GM12878 (cell line): ENCODE measurements at regions not wholly inside any gene's neighbourhood (a gene's known extent, or its start where the extent isn't known, plus 50 kb on each side); places are given as distances from the start of the nearest gene placed in this dataset.

Source experiments
- ATAC-seq: fragments of 200-7000 bp; cut with Tn5 transposase; 3 replicates; pipeline ENCODE4 v1.9.1; 2020; ENCODE audit warnings: mild to moderate bottlenecking, moderate library complexity
- BruUV-seq: library from RNA; stranded (reverse); fragments of 400-500 nt; replicated peaks from 2 replicates; lab custom pipeline; 2021; lab: Mats Ljungman, UMichigan
- CTCF ChIA-PET: fragments of 300-600 bp; sonication (Branson Sonifier 250); formaldehyde crosslinking; extraction: SDS; loops from one replicate; lab custom pipeline; 2021; ENCODE audit warnings: inconsistent platforms; lab: Yijun Ruan, JAX
- POLR2A ChIA-PET: fragments of 350-600 bp; formaldehyde crosslinking; extraction: SDS; loops from one replicate; lab custom pipeline; 2021; ENCODE audit warnings: inconsistent platforms; lab: Charles Lee
- RAD21 ChIA-PET: fragments of 300-600 bp; sonication (Branson Sonifier 250); formaldehyde crosslinking; loops from one replicate; lab custom pipeline; 2023; ENCODE audit warnings: antibody characterized with exemption; ENCODE audit not compliant: unreplicated experiment; lab: Charles Lee
- SMC1A ChIA-PET: fragments of 300-600 bp; sonication (Branson Sonifier 250); formaldehyde crosslinking; loops from one replicate; lab custom pipeline; 2023; ENCODE audit not compliant: unreplicated experiment, uncharacterized antibody; lab: Charles Lee
- DNase-seq: peaks from one replicate; pipeline ENCODE4 v3.0.0-alpha.2; 2011; ENCODE audit warnings: low read depth, low spot score
- FAIRE-seq: peaks from 3 replicates; lab custom pipeline; 2011; peaks lifted over from hg19 to GRCh38; lab: Jason Lieb, UNC
- H2AFZ ChIP-seq: 2 replicates; pipeline ENCODE4 v1.6.0; 2011; ENCODE audit warnings: low read depth, low read length, control low read depth; ENCODE audit not compliant: control insufficient read depth
- H3K27ac ChIP-seq: 2 replicates; pipeline ENCODE4 v1.5.1; 2011; ENCODE audit warnings: control low read depth; ENCODE audit not compliant: control insufficient read depth, insufficient read depth
- H3K27me3 ChIP-seq, 2 experiments: replicated peaks in 1 of 2; 2 replicates each; pipeline versions ENCODE4 v1.6.0 to v1.6.1; 2011; ENCODE audit warnings: low read length in 1 of 2; ENCODE audit not compliant: control insufficient read depth in 2 of 2, insufficient read depth in 2 of 2
- H3K36me3 ChIP-seq, 2 experiments: 2 replicates each; pipeline ENCODE4 v1.5.1; 2011; ENCODE audit warnings: low read length in 1 of 2; ENCODE audit not compliant: control insufficient read depth in 2 of 2, insufficient read depth in 2 of 2
- H3K4me1 ChIP-seq: 2 replicates; pipeline ENCODE4 v1.6.1; 2011; ENCODE audit warnings: mild to moderate bottlenecking, low read length, moderate library complexity, mixed read lengths; ENCODE audit not compliant: control insufficient read depth, insufficient read depth
- H3K4me2 ChIP-seq: 2 replicates; pipeline ENCODE4 v1.6.0; 2011; ENCODE audit warnings: control low read depth; ENCODE audit not compliant: control insufficient read depth, insufficient read depth
- H3K4me3 ChIP-seq: fragments of 200-600 bp; sonication (generic); 2 replicates; pipeline ENCODE4 v1.5.1; 2016
- H3K79me2 ChIP-seq: 2 replicates; pipeline ENCODE4 v1.6.0; 2011; ENCODE audit warnings: low read length; ENCODE audit not compliant: control insufficient read depth, insufficient read depth
- H3K9ac ChIP-seq: 2 replicates; pipeline ENCODE4 v1.8.0; 2011; ENCODE audit warnings: low read length, control low read depth, mixed read lengths; ENCODE audit not compliant: control insufficient read depth, insufficient read depth
- H3K9me3 ChIP-seq: replicated peaks from 3 replicates; pipeline ENCODE4 v1.5.1; 2011; ENCODE audit warnings: mild to moderate bottlenecking, low read length; ENCODE audit not compliant: control insufficient read depth, insufficient read depth
- H4K20me1 ChIP-seq: 2 replicates; pipeline ENCODE4 v1.6.0; 2011; ENCODE audit not compliant: control insufficient read depth, insufficient read depth
- ATF7 ChIP-seq: fragments of 450-650 bp; IDR thresholded peaks from 2 replicates; pipeline ENCODE4 v1.6.1; 2016; ENCODE audit warnings: low read depth, mild to moderate bottlenecking
- CEBPB ChIP-seq, 2 experiments: fragments of 150-350 bp in 1 of 2; IDR thresholded peaks; 2 replicates each; pipeline ENCODE4 v1.6.1; 2012 to 2014; ENCODE audit warnings: low read depth in 2 of 2, low read length in 2 of 2, borderline replicate concordance in 1 of 2, inconsistent platforms in 1 of 2
- CREB1 ChIP-seq: IDR thresholded peaks from 2 replicates; pipeline ENCODE4 v1.6.1; 2012; ENCODE audit warnings: low read depth, mild to moderate bottlenecking, inconsistent platforms
- ETV6 ChIP-seq, 2 experiments: fragments of 450-650 bp in 1 of 2; IDR thresholded peaks in 1 of 2; conservative IDR thresholded peaks in 1 of 2; 2 replicates each; pipeline ENCODE4 v1.6.1; 2014; ENCODE audit warnings: antibody characterized with exemption in 1 of 2, borderline replicate concordance in 1 of 2, low read depth in 1 of 2, mild to moderate bottlenecking in 1 of 2, moderate library complexity in 1 of 2
- GATAD2B ChIP-seq: fragments of 450-650 bp; conservative IDR thresholded peaks from 2 replicates; pipeline ENCODE4 v1.6.1; 2017; ENCODE audit warnings: low read depth, mild to moderate bottlenecking, moderate library complexity
- HDAC2 ChIP-seq: fragments of 200-600 bp; sonication (generic); IDR thresholded peaks from 2 replicates; pipeline ENCODE4 v1.6.1; 2017
- KLF5 ChIP-seq: fragments of 450-650 bp; IDR thresholded peaks from 2 replicates; pipeline ENCODE4 v1.6.1; 2014; ENCODE audit warnings: mild to moderate bottlenecking; ENCODE audit not compliant: partially characterized antibody
- LARP7 ChIP-seq: fragments of 450-650 bp; IDR thresholded peaks from 2 replicates; pipeline ENCODE4 v1.6.1; 2017; ENCODE audit warnings: mild to moderate bottlenecking
- NRF1 ChIP-seq: conservative IDR thresholded peaks from 2 replicates; pipeline ENCODE4 v1.6.1; 2011; ENCODE audit warnings: mild to moderate bottlenecking, low read depth, low read length, improper control_type of control experiment
- PAX8 ChIP-seq: fragments of 450-650 bp; IDR thresholded peaks from 2 replicates; pipeline ENCODE4 v1.6.1; 2017; ENCODE audit warnings: mild to moderate bottlenecking, moderate library complexity
- POLR2AphosphoS5 ChIP-seq: IDR thresholded peaks from 2 replicates; pipeline ENCODE4 v1.6.1; 2011; ENCODE audit warnings: mild to moderate bottlenecking, low read length, inconsistent platforms
- RAD51 ChIP-seq: fragments of 450-650 bp; IDR thresholded peaks from 2 replicates; pipeline ENCODE4 v1.6.1; 2016; ENCODE audit warnings: moderate library complexity, mild to moderate bottlenecking, inconsistent platforms
- RB1 ChIP-seq: fragments of 450-650 bp; formaldehyde crosslinking; IDR thresholded peaks from 2 replicates; pipeline ENCODE4 v1.6.1; 2017; ENCODE audit warnings: mild to moderate bottlenecking, borderline replicate concordance
- SMAD5 ChIP-seq: IDR thresholded peaks from 2 replicates; pipeline ENCODE4 v1.6.1; 2016; ENCODE audit warnings: antibody characterized with exemption, low read depth
- STAT3 ChIP-seq: IDR thresholded peaks from 2 replicates; pipeline ENCODE4 v1.6.1; 2011; ENCODE audit warnings: low read depth, low read length, improper control_type of control experiment
- TBL1XR1 ChIP-seq: IDR thresholded peaks from 2 replicates; pipeline ENCODE4 v1.6.1; 2012; ENCODE audit warnings: low read depth, low read length, improper control_type of control experiment
- ZZZ3 ChIP-seq: IDR thresholded peaks from 2 replicates; pipeline ENCODE4 v1.6.1; 2011; ENCODE audit warnings: low read depth; ENCODE audit not compliant: control insufficient read depth, insufficient read length
- WGBS: methylation state at CpG from one replicate; pipeline ENCODE4 v1.1.6; 2016; ENCODE audit warnings: low lambda C conversion rate; ENCODE audit not compliant: insufficient replicate concordance, insufficient coverage; ENCODE audit errors: missing lambda C conversion rate; 5-methylcytosine and 5-hydroxymethylcytosine counted together
- in situ Hi-C: fragments of 300-500 bp; cut with MboI; formaldehyde crosslinking; loops from 9 replicates; pipeline ENCODE4 v1.14.3; 2018; ENCODE audit warnings: mixed read lengths
- intact Hi-C: fragments of 100-400 bp; cut with micrococcal nuclease; formaldehyde crosslinking; loops from one replicate; pipeline ENCODE4 v1.14.2; 2022; ENCODE audit not compliant: unreplicated experiment

DNA sequence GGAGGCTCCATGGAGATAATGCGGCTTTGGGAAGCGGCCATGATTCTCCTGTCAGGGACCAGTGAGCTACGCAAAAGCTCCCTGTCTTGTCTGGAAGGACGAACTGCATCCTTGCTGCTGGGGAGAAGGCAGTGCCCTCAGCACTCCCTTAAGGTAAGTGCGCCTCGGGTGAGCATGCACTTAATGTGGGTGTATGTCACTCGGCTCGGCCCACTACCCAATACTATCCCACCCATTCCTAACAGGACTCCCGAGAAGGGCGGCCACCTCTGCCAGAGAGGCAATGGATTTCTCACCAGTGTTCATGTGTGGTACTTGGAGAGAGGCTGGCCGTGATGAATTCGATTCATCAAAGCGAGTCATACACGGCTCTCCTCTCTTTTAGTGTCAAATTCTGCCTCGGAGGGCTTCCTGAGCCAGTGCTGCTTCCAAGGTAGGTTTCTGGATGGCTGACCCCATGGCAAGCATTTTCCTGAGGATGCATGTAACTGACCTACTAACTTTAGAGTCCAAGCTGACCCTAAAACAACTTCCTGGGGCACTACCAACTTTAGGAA, 151.7 kb upstream of the RTL1 start:
- in situ Hi-C loops, result no loop called here
- Histone ChIP-seq H3K4me1 (no peaks in the 10 kb centered on the region), H2AFZ (no peak overlapping the region), H3K4me2 (no peak overlapping the region), H4K20me1 (no peaks in the 10 kb centered on the region), H3K9ac (no peak overlapping the region)
- CTCF ChIA-PET, result interaction anchor here (0.6 kb wide), 1 partner anchor 374 kb away, joined by 3 read pairs; no protein-coding TSS in a partner anchor
- POLR2A ChIA-PET, result no interaction called here
- TF ChIP-seq ATF7 (no peak), RAD51 (no peak), CEBPB (IDR thresholded peaks at IDR 0.05; ENCODE audit: borderline replicate concordance in 1 of 2, low read depth in 2 of 2, low read length in 2 of 2) (no peak), RB1 (no peak), TBL1XR1 (no peak), HDAC2 (no peak), PAX8 (no peak), ETV6 (conservative IDR thresholded peaks at IDR 0.05 in 1 of 2, IDR thresholded peaks at IDR 0.05 in 1 of 2; ENCODE audit: borderline replicate concordance in 1 of 2, low read depth in 1 of 2) (no peak), LARP7 (no peak), KLF5 (no peak), CREB1 (no peak), POLR2AphosphoS5 (no peak), GATAD2B (no peak), STAT3 (no peak), SMAD5 (no peak), ZZZ3 (no peak), NRF1 (no peak)
- TF ChIP-seq, all 136 proteins: peak for 0
- DNase-seq, result no peak
- H3K9me3 ChIP-seq, result no peaks in the 10 kb centered on the region; the same call in 2 of the 3 replicates
- ChIA-PET SMC1A (interaction anchor here (0.8 kb wide), 1 partner anchor 12 kb away, joined by 3 read pairs; no protein-coding TSS in a partner anchor), RAD21 (no interaction called here)
- BruUV-seq, result no TSS peak
- H3K27ac ChIP-seq, result no peak overlapping the region
- no peaks in the 10 kb centered on the region for H3K79me2 ChIP-seq
- ATAC-seq, result no peak
- WGBS, result 43% methylated on average over 15 of the region's 15 CpGs
- FAIRE-seq, result no peak
- H3K36me3 ChIP-seq, result no peaks in the 10 kb centered on the region
- intact Hi-C loops, result no loop called here
- H3K27me3 ChIP-seq, result no peaks in the 10 kb centered on the region
- H3K4me3 ChIP-seq, result no peak overlapping the region
